ENCODE measurements at regions not wholly inside any gene's neighbourhood (a gene's known extent, or its start where the extent isn't known, plus 50 kb on each side); places are given as distances from the start of the nearest gene placed in this dataset.
"Not testable (repeated sequence)": the region's sequence is repeated elsewhere in the genome, so short reads cannot be mapped to it uniquely, and the experiment has no call there.

- H3K27ac Mint-ChIP-seq: no peak overlapping the region
- DNase-seq (ENCODE audit: low spot score, unreplicated experiment): no peak
- no peaks in the 10 kb centered on the region for H3K36me3 Mint-ChIP-seq (ENCODE audit: insufficient read depth)
- H3K4me1 Mint-ChIP-seq (ENCODE audit: low read depth): no peaks in the 10 kb centered on the region
- no peaks in the 10 kb centered on the region for H3K9me3 Mint-ChIP-seq (ENCODE audit: low read depth)
- no peak overlapping the region for H3K4me3 Mint-ChIP-seq (ENCODE audit: low read depth)
- no peaks in the 10 kb centered on the region for H3K27me3 Mint-ChIP-seq
- TF ChIP-seq CTCF (IDR thresholded peaks at IDR 0.05; ENCODE audit: unreplicated experiment): no peak
These were observed 174.4 kb upstream of the SPHKAP start for GRCh38 chr2:228355897-228356296.

- not testable (repeated sequence) for H3K4me1 Mint-ChIP-seq (ENCODE audit: low read depth); H3K9me3 Mint-ChIP-seq (ENCODE audit: low read depth); H3K27me3 Mint-ChIP-seq; H3K36me3 Mint-ChIP-seq (ENCODE audit: insufficient read depth); H3K27ac Mint-ChIP-seq; H3K4me3 Mint-ChIP-seq (ENCODE audit: low read depth); DNase-seq (ENCODE audit: low spot score, unreplicated experiment)
These were observed 171.5 kb upstream of the SPHKAP start for GRCh38 chr2:228352980-228353379.

GRCh38 chr2:228352048-228352447, 170.6 kb upstream of the SPHKAP start:
- Mint-ChIP-seq H3K9me3 (ENCODE audit: low read depth) (no peaks in the 10 kb centered on the region), H3K27me3 (no peaks in the 10 kb centered on the region), H3K4me3 (ENCODE audit: low read depth) (no peak overlapping the region), H3K27ac (no peak overlapping the region), H3K4me1 (ENCODE audit: low read depth) (no peaks in the 10 kb centered on the region), H3K36me3 (ENCODE audit: insufficient read depth) (no peaks in the 10 kb centered on the region)
- no peak for DNase-seq (ENCODE audit: low spot score, unreplicated experiment)
- no peak for TF ChIP-seq CTCF (IDR thresholded peaks at IDR 0.05; ENCODE audit: unreplicated experiment)

- Mint-ChIP-seq H3K27me3 (no peaks in the 10 kb centered on the region), H3K36me3 (ENCODE audit: insufficient read depth) (no peaks in the 10 kb centered on the region), H3K4me3 (ENCODE audit: low read depth) (no peak overlapping the region), H3K4me1 (ENCODE audit: low read depth) (no peaks in the 10 kb centered on the region), H3K9me3 (ENCODE audit: low read depth) (no peaks in the 10 kb centered on the region), H3K27ac (no peak overlapping the region)
- DNase-seq (ENCODE audit: low spot score, unreplicated experiment): no peak
- TF ChIP-seq CTCF (IDR thresholded peaks at IDR 0.05; ENCODE audit: unreplicated experiment): no peak
These were observed 167.1 kb upstream of the SPHKAP start for GRCh38 chr2:228348516-228349064.

GRCh38 chr2:228344531-228344930, 163.0 kb upstream of the SPHKAP start:
- TF ChIP-seq CTCF (IDR thresholded peaks at IDR 0.05; ENCODE audit: unreplicated experiment): no peak
- Mint-ChIP-seq H3K9me3 (ENCODE audit: low read depth) (peaks cover 10% of the 10 kb centered on the region), H3K4me1 (ENCODE audit: low read depth) (no peaks in the 10 kb centered on the region), H3K4me3 (ENCODE audit: low read depth) (no peak overlapping the region), H3K27me3 (no peaks in the 10 kb centered on the region), H3K27ac (no peak overlapping the region), H3K36me3 (ENCODE audit: insufficient read depth) (no peaks in the 10 kb centered on the region)
- no peak for DNase-seq (ENCODE audit: low spot score, unreplicated experiment)

GRCh38 chr2:228339525-228339924, 158.0 kb upstream of the SPHKAP start:
- no peak for TF ChIP-seq CTCF (IDR thresholded peaks at IDR 0.05; ENCODE audit: unreplicated experiment)
- H3K27me3 Mint-ChIP-seq: no peaks in the 10 kb centered on the region
- no peak overlapping the region for H3K27ac Mint-ChIP-seq
- no peaks in the 10 kb centered on the region for H3K36me3 Mint-ChIP-seq (ENCODE audit: insufficient read depth)
- H3K4me1 Mint-ChIP-seq (ENCODE audit: low read depth): peaks cover 1% of the 10 kb centered on the region
- no peak overlapping the region for H3K4me3 Mint-ChIP-seq (ENCODE audit: low read depth)
- no peak for DNase-seq (ENCODE audit: low spot score, unreplicated experiment)
- H3K9me3 Mint-ChIP-seq (ENCODE audit: low read depth): peaks cover 10% of the 10 kb centered on the region

Data from progenitor cell of endocrine pancreas (in vitro differentiated cells).